ENCODE measurements at regions not wholly inside any gene's neighbourhood (a gene's known extent, or its start where the extent isn't known, plus 50 kb on each side); places are given as distances from the start of the nearest gene placed in this dataset.
A peak's percentile ranks its signal among the peaks of the same experiment; 100 is the strongest.

DNA sequence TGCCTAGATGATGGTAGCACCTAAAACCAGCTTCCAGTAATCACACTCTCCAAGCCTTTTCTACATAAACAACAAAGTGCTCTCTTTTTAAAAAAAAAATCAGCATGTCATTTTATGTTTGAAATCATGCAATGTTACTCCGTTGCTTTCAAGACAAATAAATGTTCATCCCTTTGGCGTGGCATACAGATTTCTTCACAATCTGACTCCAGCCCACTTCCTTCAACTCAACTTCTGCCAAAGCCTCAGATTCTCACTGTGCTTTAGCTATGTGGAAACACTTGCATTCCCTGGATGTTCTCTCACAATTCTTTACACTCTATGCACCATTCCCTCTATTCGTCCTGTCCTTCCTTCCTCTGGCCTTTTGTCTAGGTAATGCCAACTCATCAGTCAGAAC, 206.3 kb upstream of the BLID start:
- no peak overlapping the region for H3K4me3 ChIP-seq (ENCODE audit: control insufficient read depth, low read depth, low read length)
- TF ChIP-seq, protein P1, sequence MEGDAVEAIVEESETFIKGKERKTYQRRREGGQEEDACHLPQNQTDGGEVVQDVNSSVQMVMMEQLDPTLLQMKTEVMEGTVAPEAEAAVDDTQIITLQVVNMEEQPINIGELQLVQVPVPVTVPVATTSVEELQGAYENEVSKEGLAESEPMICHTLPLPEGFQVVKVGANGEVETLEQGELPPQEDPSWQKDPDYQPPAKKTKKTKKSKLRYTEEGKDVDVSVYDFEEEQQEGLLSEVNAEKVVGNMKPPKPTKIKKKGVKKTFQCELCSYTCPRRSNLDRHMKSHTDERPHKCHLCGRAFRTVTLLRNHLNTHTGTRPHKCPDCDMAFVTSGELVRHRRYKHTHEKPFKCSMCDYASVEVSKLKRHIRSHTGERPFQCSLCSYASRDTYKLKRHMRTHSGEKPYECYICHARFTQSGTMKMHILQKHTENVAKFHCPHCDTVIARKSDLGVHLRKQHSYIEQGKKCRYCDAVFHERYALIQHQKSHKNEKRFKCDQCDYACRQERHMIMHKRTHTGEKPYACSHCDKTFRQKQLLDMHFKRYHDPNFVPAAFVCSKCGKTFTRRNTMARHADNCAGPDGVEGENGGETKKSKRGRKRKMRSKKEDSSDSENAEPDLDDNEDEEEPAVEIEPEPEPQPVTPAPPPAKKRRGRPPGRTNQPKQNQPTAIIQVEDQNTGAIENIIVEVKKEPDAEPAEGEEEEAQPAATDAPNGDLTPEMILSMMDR (conservative IDR thresholded peaks at IDR 0.05; ENCODE audit: control insufficient read depth, insufficient read depth, low read depth, low read length) = no peak
- DNase-seq (ENCODE audit: low read depth) = peak; percentile 44

- TF ChIP-seq, protein P1 (conservative IDR thresholded peaks at IDR 0.05; ENCODE audit: control insufficient read depth, insufficient read depth, low read depth, low read length) = no peak
- H3K4me3 ChIP-seq (ENCODE audit: control insufficient read depth, low read depth, low read length) = no peak overlapping the region
- DNase-seq (ENCODE audit: low read depth) = no peak
Measured at GRCh38 chr11:122320671-122321070, 204.7 kb upstream of the BLID start.

- TF ChIP-seq, protein P1 (conservative IDR thresholded peaks at IDR 0.05; ENCODE audit: control insufficient read depth, insufficient read depth, low read depth, low read length) = no peak
- H3K4me3 ChIP-seq (ENCODE audit: control insufficient read depth, low read depth, low read length) = no peak overlapping the region
- no peak for DNase-seq (ENCODE audit: low read depth)
Measured at GRCh38 chr11:122319691-122320620, 203.9 kb upstream of the BLID start.

DNA sequence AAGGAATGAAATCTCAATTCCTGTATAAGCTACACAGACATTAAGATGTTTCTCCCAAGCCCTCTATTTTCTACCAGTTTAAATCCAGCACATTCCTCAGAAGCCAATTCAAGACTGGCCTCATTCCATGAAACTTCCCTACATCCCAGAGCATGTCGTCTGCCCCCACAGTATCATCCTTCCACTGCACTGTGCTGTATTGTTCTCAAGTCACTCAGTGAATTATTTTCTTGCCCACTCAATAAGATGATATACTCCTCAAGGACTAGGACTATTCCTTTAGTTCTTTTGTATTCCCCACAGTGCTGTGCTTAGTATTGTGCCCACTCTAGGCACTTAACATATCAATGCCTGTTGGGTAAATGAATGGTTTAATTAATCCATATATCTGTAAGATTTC, 203.1 kb upstream of the BLID start:
- H3K4me3 ChIP-seq (ENCODE audit: control insufficient read depth, low read depth, low read length) = no peak overlapping the region
- TF ChIP-seq, protein P1 (conservative IDR thresholded peaks at IDR 0.05; ENCODE audit: control insufficient read depth, insufficient read depth, low read depth, low read length) = no peak
- DNase-seq (ENCODE audit: low read depth) = no peak

GRCh38 chr11:122317305-122317704, 201.3 kb upstream of the BLID start:
- TF ChIP-seq, protein P1 (conservative IDR thresholded peaks at IDR 0.05; ENCODE audit: control insufficient read depth, insufficient read depth, low read depth, low read length) = no peak
- H3K4me3 ChIP-seq (ENCODE audit: control insufficient read depth, low read depth, low read length) = no peak overlapping the region
- DNase-seq (ENCODE audit: low read depth) = no peak

- DNase-seq (ENCODE audit: low read depth) = no peak
- TF ChIP-seq, protein P1 (conservative IDR thresholded peaks at IDR 0.05; ENCODE audit: control insufficient read depth, insufficient read depth, low read depth, low read length) = no peak
Measured at GRCh38 chr11:122313581-122313980, 197.6 kb upstream of the BLID start.

More at GRCh38 chr11:122313581-122313980, 197.6 kb upstream of the BLID start:
- H3K4me3 ChIP-seq (ENCODE audit: control insufficient read depth, low read depth, low read length) = no peak overlapping the region

Data from fibroblast of mammary gland (primary cell).